ENCODE measurements at regions not wholly inside any gene's neighbourhood (a gene's known extent, or its start where the extent isn't known, plus 50 kb on each side); places are given as distances from the start of the nearest gene placed in this dataset.
"Not testable (repeated sequence)": the region's sequence is repeated elsewhere in the genome, so short reads cannot be mapped to it uniquely, and the experiment has no call there.

DNA sequence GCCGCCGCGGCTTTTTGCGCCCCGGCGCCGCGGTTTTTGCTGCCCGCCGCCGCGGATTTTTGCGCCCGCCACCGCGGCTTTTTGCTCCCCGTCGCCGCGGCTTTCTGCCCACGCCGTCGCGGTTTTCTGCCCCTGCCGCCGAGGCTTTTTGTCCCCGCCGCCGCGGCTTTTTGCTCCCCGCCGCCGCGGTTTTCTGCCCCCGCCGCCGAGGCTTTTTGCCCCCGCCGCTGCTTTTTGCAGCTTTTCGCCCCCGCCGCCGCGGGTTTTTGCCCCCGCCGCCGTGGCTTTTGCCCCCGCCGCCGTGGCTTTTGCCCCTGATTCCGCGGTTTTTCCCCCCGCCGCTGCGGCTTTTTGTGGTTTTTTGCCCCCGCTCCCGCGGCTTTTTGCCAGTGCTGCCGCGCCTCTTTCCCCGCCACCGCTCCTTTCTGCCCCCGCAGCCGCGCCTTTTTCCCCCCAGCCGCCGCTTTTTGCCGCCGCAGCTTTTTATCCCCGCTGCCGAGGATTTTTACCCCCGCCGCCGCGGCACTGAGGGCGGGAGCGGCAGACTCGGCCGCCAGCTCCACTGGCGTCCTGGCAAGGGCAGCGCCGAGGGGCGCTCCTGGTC is 518.6 kb upstream of the WSB1 start:
- H3K9me3 ChIP-seq (ENCODE audit: control insufficient read depth in 5 of 5, low read length in 5 of 5), result peaks cover 0 to 16% (median 0%) of the 10 kb centered on the region in 5 donors
- H3K4me1 ChIP-seq (ENCODE audit: control insufficient read depth in 5 of 5, insufficient read depth in 5 of 5, low read length in 5 of 5), result no peaks in the 10 kb centered on the region

DNA sequence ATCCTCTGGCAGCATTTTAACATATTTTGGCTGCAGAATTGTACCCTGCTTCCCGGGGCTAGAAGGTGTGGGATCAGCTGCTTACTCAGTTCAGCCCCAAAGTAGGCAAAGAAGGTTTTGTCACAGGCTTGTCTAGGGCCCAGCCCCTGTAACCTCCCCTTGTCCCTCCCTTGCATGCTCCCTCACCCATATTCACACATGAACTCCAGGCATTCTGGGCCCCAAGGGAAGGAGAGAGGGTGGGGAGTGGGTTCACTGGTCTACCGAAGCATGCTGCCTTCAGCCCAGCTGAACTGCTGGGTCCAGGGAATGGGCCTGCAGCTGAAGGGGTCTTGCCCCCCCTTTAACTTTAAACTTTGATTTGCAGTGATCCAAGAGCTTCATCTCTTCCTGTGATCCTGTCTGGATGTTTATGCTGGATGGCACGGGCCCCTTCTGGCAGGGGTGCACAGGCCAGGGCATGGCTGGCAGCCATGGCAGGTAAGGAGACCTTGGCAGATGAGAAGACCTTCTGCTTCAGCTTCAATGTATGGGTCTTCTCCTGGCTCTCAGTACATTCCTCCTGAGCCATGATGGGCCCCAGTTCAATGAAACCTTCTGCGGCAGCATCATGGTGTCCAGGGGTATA is 513.6 kb upstream of the WSB1 start:
- peaks cover 12 to 40% (median 22%) of the 10 kb centered on the region in 5 donors for H3K9me3 ChIP-seq (ENCODE audit: control insufficient read depth in 5 of 5, low read length in 5 of 5)
- H3K36me3 ChIP-seq (ENCODE audit: control insufficient read depth in 5 of 5, insufficient read depth in 5 of 5, low read length in 5 of 5); H3K4me1 ChIP-seq (ENCODE audit: control insufficient read depth in 5 of 5, insufficient read depth in 5 of 5, low read length in 5 of 5); H3K27me3 ChIP-seq (ENCODE audit: control insufficient read depth in 5 of 5, insufficient read depth in 4 of 5, low read length in 5 of 5); H3K4me3 ChIP-seq (ENCODE audit: low read depth in 1 of 5, low read length in 5 of 5); H3K27ac ChIP-seq (ENCODE audit: low read depth, low read length); H3K9ac ChIP-seq (ENCODE audit: low read length in 5 of 5): not testable (repeated sequence)

More for the DNA sequence above, 518.6 kb upstream of the WSB1 start:
- H3K27ac ChIP-seq (ENCODE audit: low read depth, low read length), result no peak overlapping the region
- H3K36me3 ChIP-seq (ENCODE audit: control insufficient read depth in 5 of 5, insufficient read depth in 5 of 5, low read length in 5 of 5), result no peaks in the 10 kb centered on the region
- no peak overlapping the region for H3K4me3 ChIP-seq (ENCODE audit: low read depth in 1 of 5, low read length in 5 of 5)
- no peak overlapping the region for H3K9ac ChIP-seq (ENCODE audit: low read length in 5 of 5)
- H3K27me3 ChIP-seq (ENCODE audit: control insufficient read depth in 5 of 5, insufficient read depth in 4 of 5, low read length in 5 of 5), result peaks cover 0 to 2% (median 0%) of the 10 kb centered on the region in 5 donors

DNA sequence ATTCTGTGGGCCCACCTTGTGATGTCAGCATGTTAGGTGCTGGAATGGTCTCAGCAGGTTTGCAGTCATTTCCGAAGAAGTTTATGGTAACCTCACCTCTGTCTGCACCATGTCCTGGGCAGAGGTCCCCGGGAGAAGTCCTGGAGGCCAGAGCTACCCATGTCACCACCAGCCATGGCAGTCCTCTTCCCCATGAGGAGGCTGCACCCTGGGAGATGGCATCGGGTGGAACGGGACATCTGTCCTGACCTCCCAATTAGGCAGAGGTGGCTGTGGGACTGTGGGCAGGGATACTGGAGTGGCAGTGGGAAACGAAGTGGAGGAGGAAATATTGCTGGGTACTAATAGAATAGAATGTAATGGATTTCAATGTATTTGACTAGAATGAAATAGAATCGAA is 511.8 kb upstream of the WSB1 start:
- Histone ChIP-seq H3K4me1 (ENCODE audit: control insufficient read depth in 5 of 5, insufficient read depth in 5 of 5, low read length in 5 of 5) (no peaks in the 10 kb centered on the region), H3K36me3 (ENCODE audit: control insufficient read depth in 5 of 5, insufficient read depth in 5 of 5, low read length in 5 of 5) (no peaks in the 10 kb centered on the region), H3K9me3 (ENCODE audit: control insufficient read depth in 5 of 5, low read length in 5 of 5) (peaks cover 18 to 58% (median 40%) of the 10 kb centered on the region in 5 donors), H3K9ac (ENCODE audit: low read length in 5 of 5) (no peak overlapping the region), H3K27ac (ENCODE audit: low read depth, low read length) (no peak overlapping the region), H3K27me3 (ENCODE audit: control insufficient read depth in 5 of 5, insufficient read depth in 4 of 5, low read length in 5 of 5) (peaks cover 0 to 2% (median 0%) of the 10 kb centered on the region in 5 donors), H3K4me3 (ENCODE audit: low read depth in 1 of 5, low read length in 5 of 5) (peak overlapping the region in 1 of 5 donors; percentile 6)

DNA sequence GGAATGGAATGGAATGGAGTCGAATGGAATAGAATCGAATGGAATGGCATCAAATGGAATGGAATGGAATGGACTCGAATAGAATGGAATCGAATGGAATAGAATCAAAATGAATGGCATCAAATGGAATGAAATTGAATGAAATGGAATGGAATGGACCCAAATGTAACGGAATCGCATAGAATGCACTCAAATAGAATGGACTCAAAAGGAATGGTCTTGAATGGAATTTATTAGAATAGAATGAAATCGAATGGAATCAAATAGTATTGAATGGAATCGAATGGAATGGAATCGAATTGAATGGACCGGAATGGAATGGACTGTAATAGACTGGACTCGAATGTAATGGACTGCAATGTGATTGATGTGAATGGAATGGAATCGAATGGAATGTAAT is 501.4 kb upstream of the WSB1 start:
- H3K4me1 ChIP-seq (ENCODE audit: control insufficient read depth in 5 of 5, insufficient read depth in 5 of 5, low read length in 5 of 5), result no peaks in the 10 kb centered on the region
- no peaks in the 10 kb centered on the region for H3K27me3 ChIP-seq (ENCODE audit: control insufficient read depth in 5 of 5, insufficient read depth in 4 of 5, low read length in 5 of 5)
- no peak overlapping the region for H3K27ac ChIP-seq (ENCODE audit: low read depth, low read length)
- H3K9me3 ChIP-seq (ENCODE audit: control insufficient read depth in 5 of 5, low read length in 5 of 5), result peaks cover 19 to 95% (median 79%) of the 10 kb centered on the region in 5 donors
- H3K9ac ChIP-seq (ENCODE audit: low read length in 5 of 5), result no peak overlapping the region
- H3K4me3 ChIP-seq (ENCODE audit: low read depth in 1 of 5, low read length in 5 of 5), result peak overlapping the region in 1 of 5 donors; percentile 8
- no peaks in the 10 kb centered on the region for H3K36me3 ChIP-seq (ENCODE audit: control insufficient read depth in 5 of 5, insufficient read depth in 5 of 5, low read length in 5 of 5)

DNA sequence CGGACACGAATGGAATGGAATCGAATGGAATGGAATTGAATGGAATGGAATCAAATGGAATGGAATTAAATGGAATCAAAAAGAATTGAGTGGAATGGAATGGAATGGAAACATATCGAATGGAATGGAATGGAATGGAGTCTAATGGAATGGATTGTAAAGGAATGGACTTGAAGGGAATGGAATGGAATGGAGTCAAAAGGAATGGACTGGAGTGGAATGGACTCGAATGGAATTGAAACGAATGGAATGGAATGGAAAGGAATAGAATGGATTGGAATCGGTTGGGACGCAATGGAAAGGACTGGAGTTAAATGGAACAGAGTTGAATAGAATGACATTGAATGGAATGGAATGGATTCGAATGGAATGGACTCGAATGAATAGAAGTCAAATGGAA is 486.9 kb upstream of the WSB1 start:
- no peak overlapping the region for H3K9ac ChIP-seq (ENCODE audit: low read length in 5 of 5)
- H3K9me3 ChIP-seq (ENCODE audit: control insufficient read depth in 5 of 5, low read length in 5 of 5), result peaks cover 16 to 83% (median 76%) of the 10 kb centered on the region in 5 donors
- no peak overlapping the region for H3K4me3 ChIP-seq (ENCODE audit: low read depth in 1 of 5, low read length in 5 of 5)
- H3K27ac ChIP-seq (ENCODE audit: low read depth, low read length), result no peak overlapping the region
- no peaks in the 10 kb centered on the region for H3K27me3 ChIP-seq (ENCODE audit: control insufficient read depth in 5 of 5, insufficient read depth in 4 of 5, low read length in 5 of 5)
- H3K4me1 ChIP-seq (ENCODE audit: control insufficient read depth in 5 of 5, insufficient read depth in 5 of 5, low read length in 5 of 5), result no peaks in the 10 kb centered on the region
- no peaks in the 10 kb centered on the region for H3K36me3 ChIP-seq (ENCODE audit: control insufficient read depth in 5 of 5, insufficient read depth in 5 of 5, low read length in 5 of 5)

DNA sequence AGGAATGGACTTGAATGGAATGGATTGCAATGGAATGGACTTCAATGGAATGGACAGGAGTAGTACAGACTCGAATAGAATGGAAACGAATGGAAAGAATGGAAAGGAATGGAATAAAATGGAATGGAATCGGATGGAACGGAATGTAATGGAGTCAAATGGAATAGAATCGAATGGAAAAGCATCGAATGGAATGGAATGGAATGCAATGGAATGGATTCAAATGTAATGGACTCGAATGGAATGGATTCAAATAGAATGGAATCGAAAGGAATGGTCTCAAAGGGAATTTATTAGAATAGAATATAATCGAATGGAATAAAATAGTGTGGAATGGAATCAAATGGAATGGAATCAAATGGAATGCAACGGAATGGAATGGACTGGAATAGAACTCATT is 484.9 kb upstream of the WSB1 start:
- no peaks in the 10 kb centered on the region for H3K27me3 ChIP-seq (ENCODE audit: control insufficient read depth in 5 of 5, insufficient read depth in 4 of 5, low read length in 5 of 5)
- H3K27ac ChIP-seq (ENCODE audit: low read depth, low read length), result no peak overlapping the region
- no peak overlapping the region for H3K9ac ChIP-seq (ENCODE audit: low read length in 5 of 5)
- H3K9me3 ChIP-seq (ENCODE audit: control insufficient read depth in 5 of 5, low read length in 5 of 5), result peaks cover 21 to 78% (median 68%) of the 10 kb centered on the region in 5 donors
- no peaks in the 10 kb centered on the region for H3K36me3 ChIP-seq (ENCODE audit: control insufficient read depth in 5 of 5, insufficient read depth in 5 of 5, low read length in 5 of 5)
- no peaks in the 10 kb centered on the region for H3K4me1 ChIP-seq (ENCODE audit: control insufficient read depth in 5 of 5, insufficient read depth in 5 of 5, low read length in 5 of 5)
- no peak overlapping the region for H3K4me3 ChIP-seq (ENCODE audit: low read depth in 1 of 5, low read length in 5 of 5)

DNA sequence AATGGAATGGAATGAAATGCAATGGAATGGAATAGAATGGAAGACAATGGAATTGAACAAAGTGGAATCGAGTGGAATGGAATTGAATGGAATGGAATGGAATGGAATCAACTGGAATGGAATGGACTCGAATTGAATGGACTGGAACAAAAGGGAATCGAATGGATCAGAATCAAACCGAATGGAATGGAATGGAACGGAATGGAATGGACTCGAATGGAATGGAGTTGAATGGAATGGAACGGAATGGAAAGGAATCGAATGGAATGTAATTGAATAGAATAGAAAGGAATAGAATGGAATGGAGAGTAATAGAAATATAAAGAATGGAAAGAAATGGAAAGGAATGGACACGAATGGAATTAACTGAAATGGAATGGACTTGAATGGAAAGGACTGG is 475.2 kb upstream of the WSB1 start:
- Histone ChIP-seq H3K9me3 (ENCODE audit: control insufficient read depth in 5 of 5, low read length in 5 of 5) (peaks cover 10 to 95% (median 73%) of the 10 kb centered on the region in 5 donors), H3K4me3 (ENCODE audit: low read depth in 1 of 5, low read length in 5 of 5) (peak overlapping the region in 1 of 5 donors; percentile 22), H3K9ac (ENCODE audit: low read length in 5 of 5) (no peak overlapping the region)

More for the DNA sequence above, 475.2 kb upstream of the WSB1 start:
- Histone ChIP-seq H3K27ac (ENCODE audit: low read depth, low read length) (no peak overlapping the region), H3K27me3 (ENCODE audit: control insufficient read depth in 5 of 5, insufficient read depth in 4 of 5, low read length in 5 of 5) (no peaks in the 10 kb centered on the region), H3K36me3 (ENCODE audit: control insufficient read depth in 5 of 5, insufficient read depth in 5 of 5, low read length in 5 of 5) (no peaks in the 10 kb centered on the region), H3K4me1 (ENCODE audit: control insufficient read depth in 5 of 5, insufficient read depth in 5 of 5, low read length in 5 of 5) (no peaks in the 10 kb centered on the region)
